SU-DHL-6 (cell line): ENCODE measurements at regions not wholly inside any gene's neighbourhood (a gene's known extent, or its start where the extent isn't known, plus 50 kb on each side); places are given as distances from the start of the nearest gene placed in this dataset.

ENCODE experiments used
- CTCF ChIP-seq: fragments of 200-600 bp; sonication (generic); IDR thresholded peaks from one replicate; pipeline ENCODE4 v1.5.1; 2017; ENCODE audit warnings: antibody characterized with exemption, mild to moderate bottlenecking, low read length, moderate library complexity; ENCODE audit not compliant: insufficient read depth, poor library complexity, severe bottlenecking
- EZH2phosphoT487 ChIP-seq: fragments of 200-600 bp; sonication (generic), shearing (Covaris generic); conservative IDR thresholded peaks from 2 replicates; pipeline ENCODE4 v1.6.1; 2018; ENCODE audit warnings: mild to moderate bottlenecking, antibody characterized with exemption, low read length, moderate library complexity, mixed read lengths

- no peak for TF ChIP-seq CTCF
- TF ChIP-seq EZH2phosphoT487 = no peak
These were observed 125.1 kb upstream of the NXT1 start for GRCh38 chr20:23225407-23226060.
